ENCODE measurements at regions not wholly inside any gene's neighbourhood (a gene's known extent, or its start where the extent isn't known, plus 50 kb on each side); places are given as distances from the start of the nearest gene placed in this dataset.

GRCh38 chr9:95572381-95573151 lies 55.8 kb upstream of the PTCH1 start (continued):
- TF ChIP-seq ZBTB33 (IDR thresholded peaks at IDR 0.05; ENCODE audit: extremely low read depth, insufficient replicate concordance, low read length), result no peak
- TF ChIP-seq CEBPB (IDR thresholded peaks at IDR 0.05; ENCODE audit: low read depth), result no peak
- no peak for TF ChIP-seq SIN3A (IDR thresholded peaks at IDR 0.05; ENCODE audit: low read depth)
- no peak for TF ChIP-seq SP1 (IDR thresholded peaks at IDR 0.05; ENCODE audit: low read depth)
- TF ChIP-seq TCF7L2 (IDR thresholded peaks at IDR 0.05; ENCODE audit: borderline replicate concordance, extremely low read depth, insufficient read depth, insufficient read length), result no peak
- no peak for TF ChIP-seq CTCF (IDR thresholded peaks at IDR 0.05 in 2 of 3, conservative IDR thresholded peaks at IDR 0.05 in 1 of 3; ENCODE audit: borderline replicate concordance in 1 of 3, insufficient read depth in 1 of 3, low read depth in 2 of 3, low read length in 2 of 3)
- TF ChIP-seq MAX (IDR thresholded peaks at IDR 0.05), result no peak
- TF ChIP-seq POLR2A (IDR thresholded peaks at IDR 0.05; ENCODE audit: borderline replicate concordance, extremely low read depth, insufficient read depth, insufficient read length), result no peak
- no peak for TF ChIP-seq ZFX (IDR thresholded peaks at IDR 0.05)
- TF ChIP-seq ZNF274 (IDR thresholded peaks at IDR 0.05; ENCODE audit: low read depth, low read length), result no peak
- TF ChIP-seq SRF (IDR thresholded peaks at IDR 0.05; ENCODE audit: low read depth), result no peak
- TF ChIP-seq YY1 (IDR thresholded peaks at IDR 0.05; ENCODE audit: extremely low read depth, insufficient replicate concordance, low read depth, low read length), result no peak
